IMR-90 (cell line): ENCODE measurements at regions not wholly inside any gene's neighbourhood (a gene's known extent, or its start where the extent isn't known, plus 50 kb on each side); places are given as distances from the start of the nearest gene placed in this dataset.
"Not testable (repeated sequence)": the region's sequence is repeated elsewhere in the genome, so short reads cannot be mapped to it uniquely, and the experiment has no call there.

ENCODE experiments used
- ATAC-seq: fragments of 200-7000 bp; cut with Tn5 transposase; 2 replicates; pipeline ENCODE4 v1.9.1; 2020; ENCODE audit warnings: low read depth, mild to moderate bottlenecking, moderate library complexity
- BruUV-seq: library from RNA; stranded (reverse); fragments of 400-500 nt; replicated peaks from 2 replicates; lab custom pipeline; 2021; lab: Mats Ljungman, UMichigan
- CTCF ChIA-PET: fragments of 300-600 bp; formaldehyde crosslinking; extraction: SDS; loops from one replicate; lab custom pipeline; 2021; ENCODE audit warnings: antibody characterized with exemption; lab: Yijun Ruan, JAX
- POLR2A ChIA-PET: fragments of 300-600 bp; sonication (Branson Sonifier 250); formaldehyde crosslinking; loops from one replicate; lab custom pipeline; 2022; ENCODE audit warnings: antibody characterized with exemption; ENCODE audit not compliant: unreplicated experiment; lab: Charles Lee
- DNase-seq: peaks from one replicate; pipeline ENCODE4 v3.0.0; 2013
- H2AFZ ChIP-seq: replicated peaks from 2 replicates; pipeline ENCODE3; 2013; ENCODE audit warnings: low read length, mild to moderate bottlenecking; ENCODE audit not compliant: poor library complexity
- H2AK5ac ChIP-seq: 2 replicates; pipeline ENCODE4 v1.6.1; 2013; ENCODE audit warnings: low read depth, low read length, inconsistent platforms
- H2AK9ac ChIP-seq: replicated peaks from 2 replicates; pipeline ENCODE3; 2013; ENCODE audit warnings: mild to moderate bottlenecking, low read depth, low read length, moderate library complexity; ENCODE audit not compliant: poor library complexity
- H2BK120ac ChIP-seq: 2 replicates; pipeline ENCODE4 v1.6.1; 2013; ENCODE audit warnings: low read depth, low read length, inconsistent platforms
- H2BK15ac ChIP-seq: 3 replicates; pipeline ENCODE4 v1.6.1; 2013; ENCODE audit warnings: low read depth, low read length, inconsistent platforms
- H2BK20ac ChIP-seq: 2 replicates; pipeline ENCODE4 v1.6.1; 2013; ENCODE audit warnings: low read depth, mild to moderate bottlenecking, inconsistent platforms, low read length, moderate library complexity
- H2BK5ac ChIP-seq: 2 replicates; pipeline ENCODE4 v1.6.1; 2013; ENCODE audit warnings: mild to moderate bottlenecking, low read depth, low read length, inconsistent platforms; ENCODE audit not compliant: poor library complexity, severe bottlenecking
- H3K14ac ChIP-seq: replicated peaks from 2 replicates; pipeline ENCODE4 v1.6.1; 2013; ENCODE audit warnings: low read depth, low read length, inconsistent platforms
- H3K18ac ChIP-seq: 2 replicates; pipeline ENCODE4 v1.6.1; 2013; ENCODE audit warnings: low read depth, low read length, control low read depth
- H3K23ac ChIP-seq: 2 replicates; pipeline ENCODE4 v1.6.1; 2013; ENCODE audit warnings: low read depth, low read length, inconsistent platforms
- H3K27ac ChIP-seq: 2 replicates; pipeline ENCODE4 v1.5.1; 2013; ENCODE audit warnings: mild to moderate bottlenecking, control low read depth, low read length; ENCODE audit not compliant: insufficient read depth
- H3K27me3 ChIP-seq: 2 replicates; pipeline ENCODE4 v1.6.1; 2013; ENCODE audit warnings: low read length; ENCODE audit not compliant: control insufficient read depth, insufficient read depth
- H3K36me3 ChIP-seq: 2 replicates; pipeline ENCODE4 v1.6.1; 2013; ENCODE audit warnings: low read length, mixed read lengths; ENCODE audit not compliant: control insufficient read depth, insufficient read depth
- H3K4ac ChIP-seq: 2 replicates; pipeline ENCODE4 v1.6.1; 2013; ENCODE audit warnings: low read depth, low read length, inconsistent platforms
- H3K4me1 ChIP-seq: 2 replicates; pipeline ENCODE4 v1.6.1; 2013; ENCODE audit warnings: low read length, mixed read lengths; ENCODE audit not compliant: control insufficient read depth, insufficient read depth
- H3K4me2 ChIP-seq: 2 replicates; pipeline ENCODE4 v1.6.1; 2013; ENCODE audit warnings: low read depth, mild to moderate bottlenecking, control low read depth, low read length, moderate library complexity
- H3K4me3 ChIP-seq: 2 replicates; pipeline ENCODE4 v1.5.1; 2013; ENCODE audit warnings: low read depth, mild to moderate bottlenecking, control low read depth, low read length, moderate library complexity; ENCODE audit not compliant: insufficient read depth
- H3K56ac ChIP-seq: 2 replicates; pipeline ENCODE4 v1.6.1; 2013; ENCODE audit warnings: low read length, inconsistent platforms; ENCODE audit not compliant: insufficient read depth; ENCODE audit errors: extremely low read depth
- H3K79me1 ChIP-seq, 2 experiments: 2 replicates each; pipeline ENCODE4 v1.6.1; 2013; ENCODE audit warnings: low read length in 2 of 2, inconsistent platforms in 1 of 2, low read depth in 1 of 2
- H3K9ac ChIP-seq: 2 replicates; pipeline ENCODE4 v1.6.1; 2013; ENCODE audit warnings: low read depth, low read length, control low read depth
- H3K9me1 ChIP-seq: 2 replicates; pipeline ENCODE4 v1.6.1; 2013; ENCODE audit warnings: low read length, inconsistent platforms; ENCODE audit not compliant: insufficient read depth
- H3K9me3 ChIP-seq: 2 replicates; pipeline ENCODE4 v1.6.1; 2013; ENCODE audit warnings: low read length; ENCODE audit not compliant: control insufficient read depth, insufficient read depth
- H4K20me1 ChIP-seq: 2 replicates; pipeline ENCODE4 v1.6.1; 2013; ENCODE audit warnings: low read length, inconsistent platforms; ENCODE audit not compliant: insufficient read depth
- H4K5ac ChIP-seq: 2 replicates; pipeline ENCODE4 v1.6.1; 2013; ENCODE audit warnings: mild to moderate bottlenecking, low read depth, low read length, control low read depth
- H4K8ac ChIP-seq, 2 experiments: 2 replicates each; pipeline ENCODE4 v1.6.1; 2013; ENCODE audit warnings: low read depth in 2 of 2, low read length in 2 of 2, control low read depth in 1 of 2, inconsistent platforms in 1 of 2
- H4K91ac ChIP-seq: 2 replicates; pipeline ENCODE4 v1.6.1; 2013; ENCODE audit warnings: low read depth, low read length, inconsistent platforms; ENCODE audit not compliant: insufficient read depth
- WGBS, 2 experiments: methylation state at CpG; one replicate each; pipeline versions ENCODE4 v1.1.5 to v1.1.7; 2013; ENCODE audit warnings: missing lambda C conversion rate in 2 of 2; ENCODE audit not compliant: insufficient read length in 1 of 2; ENCODE audit errors: extremely low coverage in 2 of 2; 5-methylcytosine and 5-hydroxymethylcytosine counted together
- dilution Hi-C: fragments of 300-500 bp; cut with HindIII; formaldehyde crosslinking; loops from one replicate; pipeline ENCODE4 v1.14.3; 2018; ENCODE audit warnings: low sequenced_read_pairs; ENCODE audit not compliant: unreplicated experiment
- in situ Hi-C: fragments of 300-500 bp; cut with MboI; formaldehyde crosslinking; loops from 3 replicates; pipeline ENCODE4 v1.14.3; 2019; ENCODE audit warnings: low sequenced_read_pairs, inconsistent platforms, mixed read lengths
- intact Hi-C: fragments of 100-400 bp; cut with micrococcal nuclease; formaldehyde crosslinking; loops from 2 replicates; pipeline ENCODE4 v1.10.0; 2022

GRCh38 chr11:33986597-33987501, 64.7 kb upstream of the CAPRIN1 start:
- H4K20me1 ChIP-seq, H3K4me2 ChIP-seq, ATAC-seq, H3K18ac ChIP-seq, H2AK9ac ChIP-seq, H2BK5ac ChIP-seq, H3K9ac ChIP-seq, H3K56ac ChIP-seq, H2BK15ac ChIP-seq, in situ Hi-C loops, H2BK120ac ChIP-seq, H3K27me3 ChIP-seq, H4K91ac ChIP-seq, H3K14ac ChIP-seq, DNase-seq, H3K4me1 ChIP-seq, H3K9me3 ChIP-seq, H3K36me3 ChIP-seq, H4K8ac ChIP-seq, H3K27ac ChIP-seq, H4K5ac ChIP-seq, H2AK5ac ChIP-seq, H2AFZ ChIP-seq, H3K4me3 ChIP-seq, dilution Hi-C loops, H3K79me1 ChIP-seq, BruUV-seq, H3K9me1 ChIP-seq, H3K4ac ChIP-seq, H3K23ac ChIP-seq, POLR2A ChIA-PET, H2BK20ac ChIP-seq: not testable (repeated sequence)
- intact Hi-C loops, result loop anchor here (5.0 kb wide), 1 partner anchor 150 kb away; no protein-coding TSS in a partner anchor
- WGBS, 2 experiments, result 17% methylated on average over 1 of the region's 12 CpGs; no CpG with 5 or more reads in 1 of the 2 experiments
- CTCF ChIA-PET, result interaction anchor here (0.6 to 2.7 kb wide), 6 partner anchors 10 to 267 kb away, joined by 3 to 20 read pairs (median 6); no protein-coding TSS in a partner anchor
